ENCODE measurements at regions not wholly inside any gene's neighbourhood (a gene's known extent, or its start where the extent isn't known, plus 50 kb on each side); places are given as distances from the start of the nearest gene placed in this dataset.

DNA sequence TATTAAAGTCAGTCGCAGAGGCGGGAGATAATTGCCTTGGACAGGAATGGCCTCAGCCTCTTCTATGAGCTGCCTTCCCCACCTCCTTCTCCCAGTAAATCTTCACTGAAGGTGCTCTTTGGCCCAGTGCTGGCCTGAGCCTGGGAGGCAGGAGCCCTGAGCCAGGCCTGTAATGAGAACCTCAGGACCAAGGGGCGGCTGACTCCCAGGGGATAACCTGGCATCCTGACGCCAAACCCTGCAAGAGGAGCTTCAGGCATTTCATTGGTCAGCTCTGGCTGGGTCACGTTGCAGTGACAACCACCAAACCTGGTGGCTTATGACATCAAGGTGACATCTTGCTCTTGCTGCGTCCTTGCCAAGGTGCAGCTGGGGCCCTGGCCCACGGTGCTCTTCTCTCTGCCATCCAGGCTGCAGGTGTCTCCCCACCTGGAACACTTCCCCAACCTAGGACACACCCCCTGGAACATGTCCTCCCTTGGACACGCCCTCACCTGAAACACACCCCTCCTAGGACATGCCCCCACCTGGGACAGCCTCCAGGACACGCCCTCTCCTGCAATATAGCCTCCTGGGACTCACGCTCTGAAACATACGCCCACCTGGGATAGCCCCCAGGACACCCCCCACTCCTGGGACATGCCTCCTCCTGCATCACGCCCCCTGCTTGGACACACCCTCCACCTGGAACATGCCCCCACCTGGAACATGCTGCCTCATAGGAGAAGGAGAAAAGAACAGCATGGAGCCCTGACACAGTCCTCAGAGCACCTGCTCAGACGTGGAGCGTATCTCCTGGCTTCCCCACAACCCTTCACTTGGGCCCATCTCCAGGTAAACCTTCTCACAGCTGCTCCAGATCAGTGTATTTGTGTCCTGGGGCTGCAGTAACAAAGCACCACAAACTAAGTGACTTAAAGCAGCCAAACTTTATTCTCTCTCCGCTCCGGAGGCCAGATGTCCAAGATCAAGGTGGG, 333.6 kb downstream of the NPHP4 start:
- no peak for DNase-seq (ENCODE audit: low read depth)

DNA sequence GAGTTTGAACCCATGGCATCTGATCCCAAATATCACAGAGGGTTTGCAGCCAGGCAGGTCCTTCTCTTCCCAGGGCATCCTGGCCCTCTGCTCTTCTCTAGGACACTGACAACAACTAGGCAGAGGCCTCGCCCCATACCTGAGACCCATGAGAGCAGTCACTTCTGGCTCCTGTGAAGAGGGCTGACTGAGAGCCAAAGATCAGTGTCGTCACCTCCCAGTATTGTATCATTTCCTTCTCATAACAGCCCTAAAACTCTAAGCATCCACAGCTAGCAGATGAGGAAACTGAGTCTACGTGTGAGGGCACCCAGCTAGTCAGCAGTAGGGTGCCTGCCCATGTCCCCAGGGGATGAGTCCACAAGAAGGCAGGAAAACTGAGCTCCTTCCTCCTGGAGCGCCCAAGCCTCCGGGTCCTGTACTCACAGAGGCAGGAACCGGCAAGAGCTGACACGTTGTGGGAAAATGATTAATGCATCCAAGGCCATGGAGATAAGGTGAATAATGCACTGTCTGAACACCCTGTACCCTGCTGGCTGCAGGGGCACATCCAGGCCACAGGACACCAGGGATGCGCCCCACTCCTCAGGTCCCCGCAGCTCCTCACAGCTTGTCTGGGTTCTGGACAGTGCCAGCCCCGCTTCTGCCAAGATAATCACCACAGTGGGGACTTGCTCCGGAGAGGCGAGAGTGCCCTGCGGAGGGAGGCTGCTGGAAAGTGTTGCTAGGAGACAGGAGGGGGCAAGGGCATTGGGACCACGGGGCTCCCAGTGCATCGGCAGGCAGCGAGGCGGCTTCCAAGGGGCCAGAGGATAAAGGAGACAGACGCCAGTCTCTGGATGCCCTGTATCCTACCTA, 340.0 kb downstream of the NPHP4 start:
- no peak for DNase-seq (ENCODE audit: low read depth)

DNA sequence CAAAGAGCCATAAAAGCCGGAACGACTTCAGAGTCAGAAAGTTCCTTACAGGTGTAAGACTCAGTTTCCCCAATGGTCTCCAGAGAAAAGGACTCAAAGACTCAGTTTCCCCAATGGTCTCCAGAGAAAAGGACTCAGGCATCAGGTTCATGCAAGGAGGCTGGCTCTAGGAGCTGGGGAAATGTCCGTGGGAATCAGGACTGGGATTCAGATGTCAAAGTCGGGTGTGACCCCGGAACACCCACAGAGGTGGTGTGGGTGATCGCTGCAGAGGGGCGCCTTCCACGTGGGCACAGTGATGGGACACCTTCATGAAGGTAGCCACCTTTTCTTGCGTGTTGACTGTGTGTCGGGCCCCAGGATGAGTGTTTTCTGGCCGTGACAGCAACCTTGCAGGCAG, 340.8 kb downstream of the NPHP4 start:
- DNase-seq (ENCODE audit: low read depth) = no peak

DNA sequence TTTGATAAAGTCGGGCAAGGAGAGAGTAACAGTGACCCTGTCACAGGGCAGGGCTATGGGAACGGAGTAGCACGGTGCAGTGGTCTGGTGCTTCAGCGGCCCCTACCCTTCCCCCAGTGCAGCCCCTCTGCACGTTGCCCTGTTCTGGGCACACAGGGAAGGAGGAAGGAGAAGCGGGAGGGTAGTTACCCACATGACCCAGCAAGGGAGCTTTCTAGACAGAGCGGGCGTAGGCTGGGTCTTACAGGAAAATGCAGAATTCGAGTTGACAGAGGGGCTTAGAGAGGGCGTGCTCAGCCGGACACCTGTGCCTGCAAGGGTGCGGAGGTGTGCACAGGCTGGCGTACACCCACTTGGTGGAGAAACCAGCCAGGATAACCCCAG, 341.2 kb downstream of the NPHP4 start:
- no peak for DNase-seq (ENCODE audit: low read depth)

DNA sequence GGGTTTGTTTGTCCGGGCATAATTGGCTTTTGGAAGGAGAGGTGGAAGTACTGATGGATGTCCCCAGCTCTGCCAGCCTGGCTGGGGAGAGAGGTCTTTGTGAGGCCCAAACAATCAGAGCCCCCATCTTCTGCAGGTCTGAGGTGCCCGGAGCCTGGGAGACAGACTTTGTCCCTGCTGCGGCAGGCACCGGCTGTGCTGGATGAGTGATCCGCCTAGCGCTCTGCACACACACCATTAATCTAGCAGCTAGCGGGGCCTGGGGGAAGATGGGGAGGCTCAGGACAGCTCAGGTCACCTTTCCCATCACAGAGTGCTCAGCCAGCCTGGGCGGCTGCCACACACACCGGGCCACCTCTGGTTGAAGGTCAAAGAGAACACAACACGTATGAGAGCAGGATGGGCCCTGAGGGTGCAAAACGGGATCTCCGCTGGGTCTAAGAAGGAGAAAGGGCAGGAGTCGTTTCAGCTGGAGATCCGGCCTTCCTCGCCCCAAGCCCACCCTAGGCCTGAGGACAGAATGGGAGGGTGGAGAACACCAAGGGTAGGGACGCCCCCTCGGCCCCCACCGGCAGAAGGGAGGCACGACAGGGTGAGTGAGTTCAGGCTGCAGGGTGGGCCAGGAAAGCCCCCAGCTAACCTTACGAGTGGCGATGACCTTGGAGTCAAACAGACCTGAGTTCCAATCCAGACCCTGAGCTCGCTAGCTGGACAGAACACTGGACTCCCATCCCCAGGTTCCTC, 341.8 kb downstream of the NPHP4 start:
- DNase-seq (ENCODE audit: low read depth) = no peak

DNA sequence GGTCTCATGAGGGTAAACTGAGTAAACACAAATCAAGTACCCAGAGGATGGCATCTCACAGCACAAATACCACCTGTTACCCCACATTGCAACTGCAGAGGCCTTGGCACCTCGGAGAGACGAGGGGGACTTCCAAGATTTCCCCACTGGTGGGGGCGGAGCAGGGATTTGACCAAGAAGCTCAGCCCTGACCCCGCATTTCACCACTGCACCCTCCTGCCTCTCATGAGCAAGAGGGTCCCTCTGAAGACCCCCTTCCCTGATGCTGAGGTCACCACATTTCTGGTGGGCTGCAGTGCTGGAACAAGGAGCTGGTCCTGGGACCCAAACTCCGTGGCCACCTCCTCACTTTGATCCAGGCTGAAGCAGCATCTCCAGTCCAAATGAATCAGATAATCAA, 342.4 kb downstream of the NPHP4 start:
- no peak for DNase-seq (ENCODE audit: low read depth)

DNA sequence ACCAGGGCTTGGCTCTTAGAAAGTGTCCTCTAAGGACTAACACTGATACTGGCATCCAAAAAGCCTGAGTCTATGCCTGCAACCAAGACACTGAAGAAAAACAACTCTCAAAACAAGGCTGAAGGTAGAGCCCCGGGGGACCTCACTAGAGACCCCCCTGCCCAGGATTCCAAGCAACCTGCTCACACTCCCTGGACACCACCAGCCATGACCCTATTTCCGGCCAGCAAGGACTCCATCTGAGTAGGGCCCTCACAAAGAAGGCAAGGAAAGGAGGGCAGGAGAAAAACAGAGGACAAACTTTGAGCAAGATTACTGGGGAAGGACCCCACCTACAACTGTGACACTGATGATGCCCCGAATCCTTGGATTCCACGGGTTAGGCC, 343.1 kb downstream of the NPHP4 start:
- DNase-seq (ENCODE audit: low read depth) = no peak

DNA sequence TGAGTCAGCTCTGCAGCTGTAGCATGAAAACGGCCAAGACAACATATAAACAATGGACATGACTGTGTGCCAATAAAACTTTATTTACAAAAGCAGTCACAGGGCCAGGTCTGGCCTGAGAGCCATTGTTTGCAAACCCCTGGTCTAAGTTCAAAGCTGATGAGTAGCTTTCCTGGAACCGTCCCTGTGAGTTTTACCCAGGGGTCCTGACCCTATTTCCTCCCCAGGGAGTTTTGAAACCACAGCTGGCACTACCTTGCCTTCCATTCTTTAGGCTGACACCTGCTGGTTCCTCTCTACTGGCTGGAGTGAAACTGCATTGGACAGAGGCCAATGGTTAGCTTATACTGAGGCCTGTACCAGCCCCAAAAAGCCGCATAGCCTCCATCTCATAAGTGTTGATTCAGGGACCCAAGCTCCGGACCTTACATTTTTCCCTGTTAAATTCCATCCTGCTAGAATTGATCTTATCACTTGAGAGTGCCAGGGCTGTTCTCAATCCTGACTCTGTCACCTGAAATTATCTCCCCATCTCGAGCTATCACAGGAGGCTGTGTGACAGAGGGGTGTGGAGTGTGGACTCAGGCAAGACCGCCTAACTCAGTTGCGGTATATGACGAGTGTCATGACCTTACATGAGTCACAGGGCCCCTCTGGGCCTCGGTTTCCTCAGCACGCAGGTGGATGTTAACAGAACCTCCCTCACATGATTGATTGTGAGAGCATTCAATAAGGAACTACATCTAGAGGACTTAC, 343.6 kb downstream of the NPHP4 start:
- DNase-seq (ENCODE audit: low read depth) = no peak

DNA sequence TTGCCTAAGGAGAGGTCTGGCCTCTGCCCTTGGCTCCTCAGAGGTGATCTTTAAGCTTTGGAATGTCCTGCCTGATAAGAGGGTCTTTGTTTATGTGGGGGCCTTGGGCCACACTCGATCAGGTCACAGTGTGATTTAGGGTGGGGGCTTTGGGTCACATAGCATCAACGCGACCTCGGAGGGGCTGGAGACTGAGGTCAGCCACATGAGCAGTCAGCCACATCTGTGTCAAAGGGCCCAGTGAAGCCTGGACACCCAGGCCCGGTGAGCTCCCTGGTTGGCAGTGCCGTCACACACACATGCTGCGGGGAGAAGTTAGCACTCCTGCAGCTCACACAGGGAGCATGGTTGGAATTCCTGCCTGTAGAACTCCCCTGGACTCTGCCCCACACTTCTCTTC, 345.0 kb downstream of the NPHP4 start:
- DNase-seq (ENCODE audit: low read depth) = no peak

DNA sequence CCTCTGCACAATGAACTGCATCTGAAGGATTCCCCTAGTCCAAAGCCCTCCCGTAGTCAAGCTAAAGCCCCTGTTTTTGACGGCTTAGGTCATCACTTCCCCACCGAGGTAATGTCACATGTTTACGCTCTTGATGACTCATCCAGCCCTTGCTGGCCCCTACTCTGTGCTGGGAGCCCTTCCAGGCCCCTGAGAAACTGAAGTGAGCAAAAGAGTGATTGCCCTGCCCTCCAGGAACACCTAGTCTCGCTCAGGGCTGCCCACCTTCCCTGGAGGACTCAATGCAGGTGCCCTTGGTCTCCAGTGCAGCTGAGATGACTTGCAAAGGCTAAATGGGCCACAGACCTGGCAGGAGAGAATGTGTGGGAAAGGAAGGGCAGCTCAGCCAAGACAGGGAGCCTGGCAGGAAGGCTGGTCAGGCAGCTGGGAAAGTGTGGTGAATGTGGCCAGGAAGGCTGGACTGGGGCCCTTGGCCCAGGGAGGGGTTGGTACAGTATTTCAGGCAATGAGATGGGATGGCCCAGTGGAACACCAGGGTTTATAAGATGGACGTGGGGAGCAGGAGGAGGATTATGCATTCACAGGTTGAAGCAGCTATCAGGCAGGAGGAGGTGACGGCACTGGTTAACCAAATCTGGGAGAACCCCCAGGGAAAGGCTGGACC, 345.6 kb downstream of the NPHP4 start:
- no peak for DNase-seq (ENCODE audit: low read depth)

DNA sequence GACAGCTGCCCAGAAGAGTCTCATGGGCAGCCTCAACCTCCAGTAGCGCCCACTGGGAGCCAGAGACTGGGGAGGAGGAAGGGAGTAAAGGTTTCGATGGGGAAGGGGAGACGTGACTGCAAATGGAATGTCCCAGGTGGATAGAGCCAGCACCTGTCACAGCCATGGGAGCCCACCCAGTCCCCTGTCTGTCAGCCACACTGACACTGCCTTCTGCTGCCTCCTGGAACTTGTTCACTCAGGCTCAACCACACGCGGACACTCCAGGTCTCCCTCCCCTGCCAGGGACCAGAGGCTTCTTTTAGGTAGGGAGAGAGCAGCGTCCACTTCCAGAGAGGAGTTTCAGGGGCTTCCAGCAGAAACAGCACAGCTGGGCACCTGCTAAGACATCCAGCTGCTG, 346.3 kb downstream of the NPHP4 start:
- no peak for DNase-seq (ENCODE audit: low read depth)

DNA sequence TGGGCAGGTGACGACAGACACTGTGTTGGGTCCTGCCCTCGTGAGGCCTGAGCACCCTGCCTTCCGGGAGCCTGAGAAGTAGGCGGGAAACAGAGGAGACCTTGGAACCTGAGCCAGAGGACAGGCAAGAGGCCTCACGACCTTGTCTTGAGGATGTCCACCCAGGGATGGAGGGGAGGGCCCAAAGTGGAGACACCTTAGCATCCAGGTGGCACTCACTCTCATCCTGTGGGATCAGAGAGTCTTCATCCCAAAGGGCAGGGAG, 347.2 kb downstream of the NPHP4 start:
- DNase-seq (ENCODE audit: low read depth) = no peak

DNA sequence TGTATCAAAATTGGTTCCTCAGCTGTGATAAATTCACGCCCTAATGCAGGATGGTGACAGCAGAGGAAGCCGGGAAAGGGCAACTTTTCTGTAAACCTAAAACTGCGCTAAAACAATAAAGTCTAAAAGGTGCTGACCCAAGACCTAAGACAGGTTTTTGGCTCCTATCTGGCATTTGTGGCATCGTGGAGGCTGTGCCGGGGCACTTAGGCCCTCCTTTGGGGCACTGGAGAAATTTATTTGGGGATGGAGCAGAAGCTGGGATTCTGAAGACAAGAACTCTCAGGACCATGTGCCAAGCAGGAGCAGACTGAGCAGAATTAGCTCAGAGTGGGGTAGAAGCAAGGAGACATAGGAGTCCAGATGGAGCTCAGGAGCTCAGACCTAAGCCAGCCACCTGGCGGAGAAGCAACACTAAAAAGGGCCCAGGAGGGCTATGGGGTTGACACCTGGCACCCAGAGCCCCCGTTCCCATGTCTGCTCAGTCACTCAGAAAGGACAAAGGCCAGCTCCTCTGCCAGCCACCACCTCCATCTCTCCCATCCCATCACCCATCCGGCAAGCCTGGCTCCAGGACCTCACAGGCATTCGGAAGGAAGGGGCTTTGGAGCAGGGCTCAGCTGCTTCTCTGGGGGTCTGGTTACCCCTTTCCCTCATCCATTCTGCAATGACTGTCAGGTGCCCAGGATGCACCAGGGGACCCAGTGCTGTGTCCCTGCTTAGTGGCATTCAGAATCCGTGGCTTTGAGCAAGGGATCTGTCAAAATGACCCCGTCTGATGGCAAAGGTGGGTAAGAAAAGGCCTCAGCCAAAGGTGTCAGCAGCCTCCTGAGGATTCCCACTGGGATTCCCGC, 347.7 kb downstream of the NPHP4 start:
- no peak for DNase-seq (ENCODE audit: low read depth)

DNA sequence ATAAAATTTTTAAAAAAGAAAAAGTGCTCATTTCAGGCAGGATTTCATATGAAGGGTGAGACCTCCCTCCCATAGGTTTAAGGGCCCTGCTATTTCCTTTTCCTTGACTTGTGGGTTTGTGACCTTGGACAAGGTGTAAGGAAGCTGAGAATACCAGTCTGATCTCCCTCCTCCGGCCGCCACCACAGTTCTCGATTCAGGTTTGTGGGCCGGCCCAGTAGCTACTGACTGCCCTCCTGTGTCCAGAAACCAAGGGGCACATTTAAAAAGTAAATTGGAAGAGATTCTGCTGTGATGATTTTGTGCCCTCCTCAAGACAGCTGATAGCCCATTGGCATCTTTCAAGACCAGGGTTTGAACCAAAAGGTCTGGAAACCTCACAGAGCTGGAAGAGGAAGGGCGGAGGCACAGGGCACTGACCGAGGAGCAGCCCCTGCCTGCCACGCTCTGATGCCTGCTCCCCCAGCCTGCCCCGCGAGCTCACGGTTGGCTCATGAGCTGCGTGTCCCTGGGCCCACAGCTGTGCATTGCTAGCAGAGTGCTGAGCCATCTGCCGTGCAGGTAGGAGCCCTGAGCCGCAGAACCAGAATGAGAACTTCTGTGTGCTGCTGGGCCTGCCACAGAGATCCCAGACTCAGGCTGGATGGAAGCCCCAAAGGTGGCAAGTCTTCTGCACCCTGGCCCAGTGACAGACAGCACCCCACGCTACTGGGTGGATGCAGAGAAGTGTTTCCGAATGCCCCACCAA, 348.7 kb downstream of the NPHP4 start:
- no peak for DNase-seq (ENCODE audit: low read depth)

DNA sequence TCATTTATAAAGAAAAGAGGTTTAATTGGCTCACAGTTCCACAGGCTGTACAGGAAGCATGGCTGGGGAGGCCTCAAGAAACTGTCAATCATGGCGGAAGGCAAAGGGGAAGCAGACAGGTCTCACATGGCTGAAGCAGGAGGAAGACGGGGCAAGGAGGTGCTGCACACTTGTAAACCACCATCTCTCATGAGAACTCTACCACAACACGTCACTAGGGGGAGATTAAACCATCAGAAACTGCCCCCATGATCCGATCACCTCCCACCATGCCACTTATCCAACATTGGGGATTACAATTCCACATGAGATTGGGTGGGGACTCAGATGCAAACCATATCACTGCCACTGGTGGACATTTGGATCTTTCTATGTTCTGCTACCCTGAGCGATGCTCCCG, 351.4 kb downstream of the NPHP4 start:
- no peak for DNase-seq (ENCODE audit: low read depth)

DNA sequence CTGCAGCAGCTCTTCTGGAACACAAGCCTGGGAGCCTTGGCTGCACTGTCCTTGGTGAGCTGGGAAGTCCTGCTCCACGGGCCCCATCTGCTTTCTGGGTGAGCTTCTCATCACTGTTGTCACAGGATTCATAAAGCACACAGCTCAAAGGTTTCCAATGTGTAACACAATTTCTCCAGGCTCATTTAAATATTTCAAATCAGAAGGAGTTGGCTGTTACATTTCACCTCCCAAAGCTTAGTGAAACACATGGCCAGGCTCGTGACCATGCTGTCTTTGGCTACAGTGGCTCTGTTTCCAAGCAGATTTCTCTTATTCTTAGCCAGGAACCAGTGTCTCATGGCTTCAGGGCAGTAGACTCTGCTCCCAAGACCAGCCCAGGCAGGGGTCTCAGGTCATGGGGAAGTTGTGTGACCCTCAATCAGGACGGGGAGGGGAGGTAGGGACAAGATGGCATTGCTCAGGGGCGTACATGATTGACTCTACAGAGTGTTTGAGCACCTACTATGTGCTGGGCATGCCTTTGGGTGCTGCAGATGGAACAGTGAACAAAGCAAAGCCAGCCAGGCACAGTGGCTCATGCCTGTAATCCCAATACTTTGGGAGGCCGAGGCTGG, 353.0 kb downstream of the NPHP4 start:
- DNase-seq (ENCODE audit: low read depth) = no peak

DNA sequence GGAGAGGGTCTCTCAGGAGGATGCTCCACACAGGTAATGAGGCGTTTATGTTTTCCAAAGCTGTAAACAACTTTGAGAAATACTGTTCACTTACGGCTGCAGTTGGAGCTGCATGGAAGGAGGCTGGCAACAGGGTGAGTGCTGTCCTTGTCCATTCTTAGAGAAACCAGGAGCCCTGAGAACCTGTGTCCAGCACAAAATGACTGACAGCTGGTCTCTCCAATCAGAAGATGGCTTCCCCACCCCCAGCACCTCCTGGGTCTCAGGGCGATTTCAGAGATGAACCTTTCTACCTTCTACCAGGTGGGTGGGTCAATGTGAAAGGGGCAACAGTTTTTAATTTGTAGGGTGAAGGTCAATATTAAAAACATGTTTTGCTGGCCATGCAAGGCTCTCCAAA, 353.6 kb downstream of the NPHP4 start:
- no peak for DNase-seq (ENCODE audit: low read depth)

DNA sequence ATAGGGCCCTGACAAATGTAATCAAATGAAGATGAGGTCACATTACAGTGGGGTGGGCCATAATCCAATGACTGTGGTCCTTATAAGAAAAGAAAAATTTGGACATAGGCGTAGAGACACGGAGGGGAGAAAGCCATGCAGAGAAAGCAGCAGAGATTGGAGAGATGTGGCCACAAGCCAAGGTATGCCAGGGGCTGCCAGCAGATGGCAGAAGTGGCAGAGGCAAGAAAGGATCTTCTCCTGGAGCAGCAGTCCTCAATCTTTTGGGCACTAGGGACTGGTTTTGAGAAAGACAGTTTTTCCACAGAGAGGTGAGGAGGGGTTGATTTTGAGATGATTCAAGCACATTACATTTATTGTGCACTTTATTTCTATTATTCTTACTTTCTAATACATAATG, 355.1 kb downstream of the NPHP4 start:
- DNase-seq (ENCODE audit: low read depth) = no peak

DNA sequence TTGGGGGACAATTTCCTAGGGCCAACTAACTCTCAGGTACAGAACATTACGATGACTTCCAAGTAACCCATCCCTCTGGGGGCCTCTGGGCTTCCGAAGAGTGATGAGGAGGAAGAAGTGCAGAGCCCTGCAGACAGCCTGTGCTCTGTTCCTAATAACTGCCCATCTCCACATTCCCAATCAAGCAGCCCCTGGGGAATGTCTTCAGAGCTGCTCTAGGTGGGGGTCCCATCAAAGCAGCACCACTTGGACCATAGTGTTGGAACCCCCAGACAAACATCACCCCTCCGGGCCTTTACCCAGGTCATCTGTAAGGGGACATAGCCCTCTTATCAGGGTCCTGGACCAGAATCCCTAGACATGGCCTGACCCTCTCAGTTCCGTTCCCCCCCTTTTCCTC, 357.3 kb downstream of the NPHP4 start:
- no peak for DNase-seq (ENCODE audit: low read depth)
